ENCODE measurements at regions not wholly inside any gene's neighbourhood (a gene's known extent, or its start where the extent isn't known, plus 50 kb on each side); places are given as distances from the start of the nearest gene placed in this dataset.

- DNase-seq: no peak
Observed at GRCh38 chr2:65548576-65549256, 116.3 kb upstream of the SPRED2 start.

GRCh38 chr2:65548064-65548463 lies 115.7 kb upstream of the SPRED2 start:
- no peak for DNase-seq

GRCh38 chr2:65545837-65546805 lies 113.7 kb upstream of the SPRED2 start:
- no peak for DNase-seq

- no peak for DNase-seq
Observed at GRCh38 chr2:65541773-65542172, 109.4 kb upstream of the SPRED2 start.

GRCh38 chr2:65539633-65540032 lies 107.2 kb upstream of the SPRED2 start:
- peak; percentile 11 for DNase-seq

GRCh38 chr2:65537651-65538385 lies 105.4 kb upstream of the SPRED2 start:
- no peak for DNase-seq

GRCh38 chr2:65536596-65536995 lies 104.2 kb upstream of the SPRED2 start:
- DNase-seq: no peak

GRCh38 chr2:65532937-65533336 lies 100.5 kb upstream of the SPRED2 start:
- no peak for DNase-seq

- DNase-seq: no peak
Observed at GRCh38 chr2:65532326-65532725, 99.9 kb upstream of the SPRED2 start.

GRCh38 chr2:65530547-65531320 lies 98.3 kb upstream of the SPRED2 start:
- DNase-seq: no peak

GRCh38 chr2:65529419-65529818 lies 97.0 kb upstream of the SPRED2 start:
- DNase-seq: no peak

- DNase-seq: no peak
Observed at GRCh38 chr2:65528241-65528574, 95.8 kb upstream of the SPRED2 start.

GRCh38 chr2:65527451-65528240 lies 95.2 kb upstream of the SPRED2 start:
- DNase-seq: no peak

- DNase-seq: no peak
Observed at GRCh38 chr2:65525616-65526231, 93.3 kb upstream of the SPRED2 start.

GRCh38 chr2:65522922-65523321 lies 90.5 kb upstream of the SPRED2 start:
- no peak for DNase-seq

- DNase-seq: no peak
Observed at GRCh38 chr2:65518751-65519150, 86.4 kb upstream of the SPRED2 start.

- no peak for DNase-seq
Observed at GRCh38 chr2:65514555-65515195, 82.3 kb upstream of the SPRED2 start.

- no peak for DNase-seq
Observed at GRCh38 chr2:65512783-65513182, 80.4 kb upstream of the SPRED2 start.

- DNase-seq: no peak
Observed at GRCh38 chr2:65511306-65511705, 78.9 kb upstream of the SPRED2 start.

GRCh38 chr2:65508225-65508624 lies 75.8 kb upstream of the SPRED2 start:
- no peak for DNase-seq

Measured in NCI-H2227 treated with DMSO at 0.1 percent for 48 hours (cell line).